NK-92 treated with Interleukin-12 subunit alpha and Interleukin-12 subunit beta, amount 100 ng/mL, for 24 hours (cell line): ENCODE measurements at regions not wholly inside any gene's neighbourhood (a gene's known extent, or its start where the extent isn't known, plus 50 kb on each side); places are given as distances from the start of the nearest gene placed in this dataset.

Experiments
- DNase-seq: peaks from one replicate; lab custom pipeline; 2025; lab: John Stamatoyannopoulos, UW

DNA sequence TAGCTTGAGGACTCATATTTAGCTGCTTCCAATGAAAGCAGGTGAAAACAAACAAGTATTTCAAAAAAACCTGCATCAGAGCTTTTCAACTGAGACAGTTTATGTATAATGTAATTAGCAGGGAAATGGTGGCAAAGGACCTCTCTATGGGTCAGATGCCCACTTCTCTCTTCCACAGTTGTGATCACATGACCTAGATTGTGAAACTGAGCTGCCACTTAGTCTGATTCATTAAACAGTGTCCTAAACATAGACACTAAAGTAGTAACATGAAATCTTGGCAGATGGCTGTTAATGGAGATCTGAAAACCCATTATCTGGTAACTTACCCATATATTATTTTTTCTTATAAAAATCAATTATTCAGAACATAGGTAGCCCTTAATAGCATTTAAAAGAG, 663.6 kb upstream of the RIOK2 start:
- DNase-seq, result no peak

DNA sequence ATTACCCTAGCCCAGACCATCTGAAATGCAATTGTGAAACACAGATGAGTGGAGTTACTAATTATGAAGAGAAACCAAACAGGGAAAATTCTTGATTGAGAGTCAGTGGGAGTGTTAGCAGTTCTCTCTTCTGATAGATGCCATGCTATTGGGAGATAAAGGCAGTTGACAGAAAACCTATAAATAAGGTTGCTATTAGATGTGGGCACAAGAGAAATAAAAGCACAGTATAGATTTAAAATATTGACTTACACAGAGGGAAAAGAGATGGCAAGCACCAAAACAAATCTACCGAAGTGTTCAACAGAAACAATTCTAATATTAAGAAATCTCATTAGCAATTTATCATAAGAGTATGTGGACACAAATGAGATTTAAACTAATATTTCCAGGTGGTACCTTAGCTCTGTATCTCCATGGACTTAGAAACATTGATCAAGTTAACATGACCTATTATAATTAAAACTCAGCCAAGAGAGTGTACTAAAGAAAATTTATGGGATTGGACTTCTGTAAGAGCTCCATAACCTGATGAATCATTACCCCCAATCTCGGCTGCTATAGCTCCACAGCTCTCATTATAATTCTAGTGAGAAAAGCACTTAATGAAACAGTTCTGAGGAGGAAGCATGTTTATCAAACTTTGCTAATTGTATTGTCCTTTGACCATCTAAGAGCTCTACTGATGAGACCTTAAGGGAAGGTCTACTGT, 665.0 kb upstream of the RIOK2 start:
- no peak for DNase-seq

DNA sequence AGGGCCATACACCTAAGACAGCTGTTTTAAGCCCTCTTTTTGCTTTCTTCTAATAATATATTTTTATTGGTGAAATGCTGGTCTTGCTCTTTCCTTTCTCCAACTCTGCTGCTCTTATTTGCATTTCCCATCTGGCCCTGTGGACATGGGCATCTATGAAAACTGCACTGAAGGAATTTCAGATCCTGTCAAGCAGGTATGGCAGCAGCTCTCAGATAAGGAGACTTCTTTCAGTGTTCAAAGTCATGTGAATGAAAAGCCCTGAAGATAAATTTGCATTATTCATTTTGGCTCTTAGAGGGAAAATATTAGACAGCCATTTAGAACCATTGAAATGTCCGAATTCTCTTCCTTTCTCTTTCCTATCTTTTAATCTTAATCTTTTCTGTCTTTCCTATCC, 668.0 kb upstream of the RIOK2 start:
- no peak for DNase-seq

DNA sequence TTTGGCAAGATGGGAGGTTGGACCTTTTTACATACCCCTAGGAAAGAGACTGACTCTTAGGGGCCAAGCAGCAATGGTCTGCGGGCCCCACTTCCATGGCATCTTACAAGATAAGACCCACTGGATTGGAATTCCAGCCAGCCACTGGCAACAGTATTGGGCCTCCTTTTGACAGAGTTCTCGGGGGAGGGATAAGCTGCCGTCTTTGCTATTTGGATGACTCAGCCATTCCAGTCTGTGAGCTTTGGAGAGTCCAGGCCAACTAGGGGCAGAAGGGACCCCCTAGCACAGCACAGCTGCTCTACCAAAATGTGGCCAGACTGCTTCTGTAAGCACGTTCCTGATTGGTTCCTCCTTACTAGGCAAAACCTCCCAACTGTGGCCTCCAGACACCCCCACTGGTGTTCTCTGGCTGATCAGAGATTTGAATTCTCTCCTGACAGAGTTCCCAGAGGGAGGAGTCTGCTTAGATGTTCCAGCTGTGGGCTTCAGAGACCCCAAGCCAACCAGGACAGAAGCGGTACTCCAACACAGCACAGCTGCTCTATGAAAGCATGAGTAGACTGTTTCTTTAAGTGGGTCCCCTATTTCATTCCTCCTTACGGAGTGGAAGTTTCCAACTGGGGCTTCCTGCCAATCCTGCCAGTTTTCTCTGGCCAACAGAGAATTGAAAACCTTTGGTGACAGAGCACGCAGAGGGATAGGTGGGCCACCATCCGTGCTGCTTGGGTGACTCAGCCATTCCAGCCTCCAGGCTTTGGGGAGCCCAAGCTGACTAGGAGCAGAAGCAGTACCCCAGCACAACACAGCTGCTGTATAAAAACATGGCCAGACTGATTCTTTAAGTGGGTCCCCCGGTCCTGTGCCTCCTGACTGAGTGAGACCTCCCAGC, 672.1 kb upstream of the RIOK2 start:
- DNase-seq, result no peak

DNA sequence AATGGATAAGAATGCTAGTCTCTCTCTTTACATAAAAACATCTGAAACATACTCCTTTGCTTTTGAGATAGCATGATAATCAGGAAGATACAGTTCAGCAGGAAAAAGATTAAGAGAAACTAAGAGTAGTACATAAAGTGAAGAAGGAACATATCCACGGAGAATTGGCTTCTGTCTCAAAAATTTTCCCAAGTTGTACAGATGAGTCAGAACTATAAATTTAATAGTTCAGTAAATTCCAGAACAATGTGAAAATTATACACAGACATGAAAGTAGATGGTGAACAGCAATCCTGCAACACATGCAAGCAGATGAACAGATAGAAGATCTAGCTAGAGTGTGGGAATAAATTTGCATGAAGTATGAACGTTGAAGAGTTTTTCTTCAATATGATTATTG, 691.4 kb upstream of the RIOK2 start:
- DNase-seq, result no peak

DNA sequence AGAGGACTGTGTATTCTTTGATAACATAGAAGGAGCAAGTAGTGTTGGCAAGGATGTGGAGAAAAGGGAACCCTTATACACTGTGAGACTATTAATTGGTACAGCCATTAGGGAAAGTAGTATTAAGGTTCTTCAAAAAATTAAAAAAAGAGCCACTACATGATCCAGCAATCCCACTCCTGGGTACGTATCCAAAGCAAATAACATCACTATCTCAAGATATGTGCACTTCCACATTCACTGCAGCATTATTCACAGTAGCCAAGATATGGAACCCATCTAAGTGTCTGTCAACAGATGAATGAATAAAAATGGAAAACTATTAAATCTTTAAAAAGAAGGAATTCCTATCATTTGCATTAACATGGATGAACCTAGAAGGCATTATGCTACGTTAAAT, 693.2 kb upstream of the RIOK2 start:
- DNase-seq, result no peak

DNA sequence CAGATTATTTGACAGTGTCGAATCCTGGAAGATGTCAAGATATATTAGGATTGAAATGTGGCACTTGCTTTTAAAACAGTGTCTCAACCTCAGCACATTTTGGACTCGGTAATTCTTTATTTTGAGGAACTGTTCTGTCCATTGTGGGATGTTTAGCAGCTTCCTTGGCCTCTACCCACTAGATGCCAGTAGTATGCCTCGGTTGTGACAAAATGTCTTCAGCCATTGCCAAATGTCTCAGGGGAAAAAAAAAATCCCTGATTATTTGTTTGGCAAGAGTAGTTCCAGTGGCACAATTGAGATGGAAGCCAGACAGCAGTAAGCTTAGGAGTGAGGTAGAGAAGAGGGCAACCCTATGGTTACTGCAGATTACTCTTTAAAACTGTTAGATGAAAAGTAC, 694.5 kb upstream of the RIOK2 start:
- DNase-seq, result no peak

DNA sequence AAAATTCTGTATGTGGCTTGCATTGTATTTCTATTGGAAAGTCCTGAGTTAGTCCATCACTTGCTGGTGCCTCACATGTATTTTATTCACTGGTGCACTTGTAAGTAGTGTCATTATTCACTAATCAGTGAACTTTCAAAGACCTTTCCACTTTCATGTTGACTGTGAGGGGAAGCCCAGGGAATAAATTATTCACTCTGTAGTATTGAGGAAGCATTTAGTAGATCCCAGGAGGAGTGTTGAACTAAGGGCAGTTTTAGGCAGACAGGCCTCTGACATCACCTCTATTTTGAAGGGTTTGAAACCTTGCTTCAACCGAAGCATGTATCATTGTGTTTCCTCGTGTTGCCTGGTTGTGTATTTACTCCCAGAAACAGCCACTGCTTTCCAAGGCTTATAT, 705.4 kb upstream of the RIOK2 start:
- no peak for DNase-seq

DNA sequence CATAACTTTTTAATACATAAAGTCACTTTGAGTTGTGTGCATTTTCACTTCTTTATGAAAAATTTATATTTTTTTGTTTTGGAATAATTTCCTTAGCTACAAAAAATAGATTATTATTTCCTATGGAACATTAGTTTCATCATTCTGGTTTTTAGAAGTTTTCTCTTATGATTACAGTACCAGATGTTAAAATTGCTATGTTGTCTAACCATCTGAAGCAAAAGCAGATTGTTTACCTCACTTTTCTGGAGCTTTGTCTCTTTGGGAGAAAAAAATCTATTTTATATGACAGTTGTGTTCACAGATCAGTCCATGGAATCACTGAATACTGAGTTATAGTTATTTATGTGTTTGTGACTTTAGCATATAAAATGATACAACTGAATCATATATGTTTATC, 708.9 kb upstream of the RIOK2 start:
- DNase-seq, result no peak

DNA sequence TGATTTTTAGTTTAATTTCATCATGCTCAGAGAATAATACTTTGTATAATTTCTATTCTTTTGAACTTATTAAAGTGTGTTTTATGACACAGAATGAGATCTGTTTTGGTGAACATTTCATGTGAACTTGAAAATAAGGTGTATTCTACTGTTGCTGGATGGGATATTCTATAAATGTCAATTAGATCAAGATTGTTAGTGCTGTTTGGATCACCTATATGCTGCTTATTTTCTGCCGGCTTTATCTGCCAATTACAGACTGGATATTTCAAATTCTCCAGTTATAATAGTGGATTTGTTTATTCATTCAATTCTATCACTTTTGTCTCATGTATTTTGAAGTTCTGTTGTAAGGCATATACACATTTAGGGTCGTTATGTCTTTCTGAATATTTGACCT, 720.7 kb upstream of the RIOK2 start:
- no peak for DNase-seq

DNA sequence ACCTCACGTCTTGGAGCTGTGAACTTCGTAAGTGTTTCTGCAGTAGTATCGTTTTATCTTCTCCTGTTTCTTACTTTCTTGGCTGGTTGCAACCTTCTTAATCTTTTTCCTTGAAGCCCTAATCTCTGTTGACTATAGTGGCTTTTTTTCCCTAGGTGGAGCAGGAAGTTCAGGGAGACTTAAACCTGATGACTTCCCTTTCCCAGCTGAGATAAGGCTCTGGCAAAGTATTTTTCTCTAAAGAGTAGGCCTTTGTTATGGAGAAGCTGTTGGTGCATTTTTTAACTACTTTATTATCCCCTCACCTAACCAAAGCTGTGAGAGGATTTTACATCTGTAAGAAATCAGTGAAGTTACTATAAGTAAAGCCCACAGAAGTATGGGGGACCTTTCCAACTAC, 723.1 kb upstream of the RIOK2 start:
- DNase-seq, result no peak

DNA sequence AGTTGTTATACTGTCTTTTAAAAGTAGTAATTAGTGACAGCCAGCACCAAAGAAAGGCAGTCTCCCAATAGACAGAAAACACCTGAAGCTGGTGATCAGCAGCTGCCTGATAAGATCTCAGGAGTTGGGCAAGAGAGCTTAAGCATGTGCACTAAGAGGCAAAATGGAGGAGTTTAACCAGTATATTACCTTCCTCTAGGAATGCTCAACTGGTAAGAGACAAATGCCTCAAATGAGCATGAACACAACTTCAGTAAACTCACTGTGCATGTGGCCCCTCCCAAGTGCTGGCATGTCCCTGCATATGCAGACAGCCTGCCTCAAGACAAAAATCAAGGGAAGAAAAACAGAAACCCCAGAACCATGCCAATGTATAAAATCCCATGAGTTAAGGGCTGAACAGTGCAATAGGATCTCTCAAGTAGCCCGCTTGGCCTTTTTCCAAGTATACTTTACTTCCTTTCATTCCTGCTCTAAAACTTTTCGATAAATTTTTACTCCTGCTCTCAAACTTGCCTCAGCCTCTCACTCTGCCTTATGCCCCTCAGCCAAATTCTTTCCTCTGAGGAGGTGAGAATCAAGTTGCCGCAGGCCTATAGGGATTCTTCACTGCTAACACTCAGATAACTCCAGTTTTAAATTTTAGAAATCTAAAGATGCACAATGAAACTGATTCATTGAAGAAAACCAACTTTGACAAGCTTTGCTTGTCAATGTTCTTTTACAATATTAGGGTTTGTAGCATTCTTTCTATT, 724.8 kb upstream of the RIOK2 start:
- DNase-seq, result no peak

DNA sequence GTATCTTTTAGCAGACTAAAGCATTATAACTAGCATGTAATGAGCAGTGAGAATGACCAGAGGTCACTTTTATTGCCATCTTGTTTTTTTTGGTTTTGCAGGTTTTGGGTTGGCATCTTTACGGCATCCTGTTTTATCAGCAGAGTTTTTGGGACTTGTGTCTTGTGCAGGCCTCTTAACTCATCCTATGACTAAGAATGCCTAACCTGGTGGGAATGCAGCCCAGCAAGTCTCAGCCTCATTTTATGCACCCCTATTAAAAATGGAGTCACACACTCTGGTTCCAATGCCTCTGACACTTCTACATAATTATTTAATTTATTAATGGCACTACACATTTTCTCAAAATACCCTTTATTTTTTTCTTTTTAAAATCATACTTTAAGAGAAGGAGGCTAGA, 726.5 kb upstream of the RIOK2 start:
- DNase-seq, result no peak

DNA sequence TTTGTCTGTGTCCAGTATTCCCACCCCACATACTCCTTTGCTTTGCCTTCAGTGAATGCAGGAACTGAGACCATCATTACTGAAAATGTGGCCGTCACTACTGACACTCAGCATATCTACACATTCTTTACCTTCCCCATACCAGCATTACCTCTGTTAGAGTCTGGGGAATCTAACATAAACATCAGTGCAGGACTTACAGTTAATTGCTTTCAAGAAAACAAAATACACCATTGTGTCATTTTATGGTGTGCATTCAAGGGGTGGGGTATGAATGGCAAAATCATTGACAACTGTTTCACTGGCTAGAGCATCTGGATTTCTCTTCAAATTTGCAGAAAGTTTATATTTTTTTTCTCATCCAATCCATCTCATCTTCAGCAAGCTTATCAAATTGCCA, 731.4 kb upstream of the RIOK2 start:
- no peak for DNase-seq

DNA sequence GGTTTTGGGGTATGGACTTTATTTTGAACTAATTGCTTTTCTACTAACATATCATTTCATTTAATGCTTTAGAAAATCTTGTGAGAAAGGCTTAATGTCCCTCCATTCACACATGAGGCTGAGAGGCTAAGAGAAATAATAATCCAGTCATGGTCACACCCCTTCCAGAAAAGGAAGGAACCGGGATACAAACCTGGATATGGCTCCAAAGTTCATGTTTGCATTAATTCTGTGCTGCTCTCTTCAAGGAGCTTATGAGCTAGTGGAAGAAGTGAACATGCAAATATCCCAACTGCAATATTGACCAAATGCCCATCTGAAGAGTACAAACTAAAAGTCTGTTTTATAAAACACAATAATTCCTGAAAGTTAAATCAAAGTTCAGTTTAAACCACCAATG, 732.1 kb upstream of the RIOK2 start:
- no peak for DNase-seq

DNA sequence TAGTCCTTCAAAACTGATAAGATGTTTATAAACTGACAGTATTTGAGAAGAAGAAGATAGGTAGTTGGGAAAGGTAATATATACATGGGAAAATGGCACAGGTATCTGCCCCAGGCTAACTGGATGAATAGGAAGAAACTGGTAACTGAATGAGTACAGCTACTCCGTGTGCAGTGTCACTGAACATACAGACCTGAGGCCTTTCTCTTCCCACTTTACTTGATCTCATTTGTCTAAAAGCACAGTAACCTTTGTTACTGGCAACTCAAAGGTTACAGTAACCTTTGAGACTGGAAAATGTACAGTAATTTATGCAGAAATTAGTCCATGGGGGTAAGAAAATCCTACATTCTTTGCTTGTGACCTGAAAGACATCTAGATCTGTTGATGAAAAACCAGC, 735.0 kb upstream of the RIOK2 start:
- no peak for DNase-seq

DNA sequence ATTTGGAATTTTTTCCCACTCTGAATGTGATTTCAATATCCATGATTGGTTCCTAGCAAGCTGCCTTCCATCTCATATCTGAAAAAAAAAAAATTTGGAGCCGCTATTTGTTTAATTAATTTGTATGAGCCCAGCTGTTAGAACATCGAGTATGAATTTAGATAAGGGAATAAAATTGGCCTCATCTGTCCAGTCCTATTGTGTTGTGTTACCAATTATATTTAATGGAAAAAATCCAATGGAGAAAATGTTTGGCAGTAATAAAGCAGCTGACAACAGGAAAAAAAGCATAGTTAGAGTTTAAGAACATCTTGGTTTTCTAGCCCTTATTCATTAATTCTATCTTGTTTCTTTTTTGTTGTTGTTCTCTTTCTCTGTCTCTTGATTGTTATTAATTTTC, 735.6 kb upstream of the RIOK2 start:
- no peak for DNase-seq

DNA sequence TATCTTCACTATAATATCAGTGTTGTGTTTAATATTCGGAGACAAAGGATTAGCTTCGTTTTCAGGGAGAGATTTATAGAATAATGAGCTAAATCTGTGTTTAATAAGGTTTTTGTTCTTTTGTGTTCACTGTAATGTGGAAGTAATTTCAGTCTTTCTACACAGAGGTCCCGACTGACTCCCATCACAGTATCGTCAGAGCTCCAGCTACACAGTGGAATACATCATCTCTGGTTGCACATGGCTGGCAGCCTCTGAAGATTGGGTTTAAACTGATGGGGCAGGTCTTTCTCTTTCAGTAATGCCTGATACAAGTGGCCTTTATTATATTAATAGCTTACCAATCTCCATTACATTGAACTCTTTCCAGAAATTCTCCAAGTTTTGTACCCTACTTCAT, 736.7 kb upstream of the RIOK2 start:
- no peak for DNase-seq

DNA sequence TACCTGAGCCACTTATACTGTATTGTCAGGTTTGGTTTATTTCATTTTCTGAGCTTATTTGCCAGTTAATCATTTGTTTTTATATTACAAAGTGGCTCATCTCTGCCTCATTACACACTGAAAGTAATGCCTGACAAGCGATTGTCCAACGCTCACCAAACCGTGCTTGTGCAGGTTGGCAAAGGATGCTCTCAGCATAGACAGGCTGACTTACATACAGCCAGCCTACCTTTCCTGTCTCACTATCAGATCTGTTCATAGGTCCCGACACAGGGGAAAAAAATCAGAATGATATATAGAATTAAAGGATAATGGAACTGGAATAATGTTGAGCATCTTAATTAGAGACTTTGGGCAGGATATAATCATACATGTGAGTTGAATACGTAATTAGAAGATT, 739.7 kb upstream of the RIOK2 start:
- no peak for DNase-seq

DNA sequence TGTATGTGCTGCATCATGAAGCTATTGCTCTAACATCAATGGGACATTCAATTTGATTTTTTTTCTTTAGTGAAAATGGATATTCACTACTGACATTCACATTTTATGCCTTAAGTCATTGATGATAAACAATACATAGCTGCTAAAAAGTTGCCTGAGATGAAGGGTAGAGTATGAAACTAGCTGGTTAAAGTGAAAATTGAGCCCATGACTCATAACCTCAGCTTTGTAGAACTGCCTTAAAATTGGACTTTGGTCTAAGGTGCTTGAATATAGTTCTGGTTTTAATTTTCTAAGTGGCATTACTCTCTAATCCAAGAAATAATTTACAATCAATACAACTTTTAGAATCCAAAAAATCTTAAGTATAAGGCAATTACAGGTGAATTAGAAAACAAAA, 740.4 kb upstream of the RIOK2 start:
- no peak for DNase-seq

DNA sequence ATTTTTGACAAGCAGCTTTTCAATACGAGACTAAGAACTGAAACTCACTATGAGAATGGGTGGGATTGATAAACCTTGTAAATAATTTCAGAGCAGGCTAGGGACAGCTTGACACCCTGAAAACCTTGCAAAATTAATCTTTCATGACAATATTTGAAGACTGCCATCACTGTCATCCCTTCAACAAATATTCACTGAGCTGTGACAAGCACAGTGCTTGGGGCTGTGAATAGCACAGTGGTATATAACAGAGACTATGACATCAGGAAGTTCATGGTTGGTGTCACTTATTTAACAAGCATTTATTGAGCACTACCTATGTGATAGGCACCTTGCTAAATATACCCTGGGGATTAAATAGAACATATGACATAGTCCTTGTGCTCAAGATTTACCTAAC, 741.0 kb upstream of the RIOK2 start:
- DNase-seq, result no peak

DNA sequence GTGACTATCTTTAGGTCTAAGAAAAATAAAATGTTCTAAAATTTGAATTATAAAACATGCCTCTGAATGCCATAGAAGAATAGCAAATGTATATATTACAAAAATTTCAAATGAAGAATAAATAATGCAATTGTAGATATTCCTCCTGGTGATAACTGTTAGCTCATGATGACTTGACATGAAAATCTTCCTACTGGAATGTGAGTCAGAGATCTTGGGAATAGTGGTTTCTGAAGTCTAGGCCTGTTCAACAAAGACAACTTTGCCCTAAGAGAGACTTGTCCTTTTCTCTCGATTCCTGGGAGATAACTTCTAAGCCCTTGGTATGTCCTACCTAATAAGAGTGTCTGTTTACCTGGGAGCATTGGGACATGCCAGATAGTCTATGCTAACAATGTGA, 746.3 kb upstream of the RIOK2 start:
- no peak for DNase-seq

DNA sequence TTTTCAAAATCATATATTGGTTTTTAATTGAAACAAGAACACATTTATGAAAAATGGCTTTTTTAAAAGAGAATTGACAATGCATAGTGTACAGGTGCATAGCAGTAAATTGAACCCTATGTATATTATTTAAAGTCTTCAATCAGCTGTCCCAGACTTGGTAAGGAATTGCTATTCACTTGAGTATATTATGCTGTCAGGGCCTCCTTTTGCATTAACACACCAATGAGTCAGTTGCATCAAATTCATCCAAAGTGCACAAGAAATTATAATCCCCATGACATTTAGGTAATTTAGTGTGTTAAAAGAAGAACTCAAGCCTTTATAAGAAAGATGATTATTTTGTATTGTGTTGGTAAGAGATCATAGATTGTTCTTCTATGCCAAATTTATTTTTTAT, 748.8 kb upstream of the RIOK2 start:
- DNase-seq, result no peak
